NCI-H510A treated with DMSO at 0.1 percent for 48 hours (cell line): ENCODE measurements at regions not wholly inside any gene's neighbourhood (a gene's known extent, or its start where the extent isn't known, plus 50 kb on each side); places are given as distances from the start of the nearest gene placed in this dataset.

Source experiments
- DNase-seq: peaks from one replicate; lab custom pipeline; 2025; lab: John Stamatoyannopoulos, UW

DNA sequence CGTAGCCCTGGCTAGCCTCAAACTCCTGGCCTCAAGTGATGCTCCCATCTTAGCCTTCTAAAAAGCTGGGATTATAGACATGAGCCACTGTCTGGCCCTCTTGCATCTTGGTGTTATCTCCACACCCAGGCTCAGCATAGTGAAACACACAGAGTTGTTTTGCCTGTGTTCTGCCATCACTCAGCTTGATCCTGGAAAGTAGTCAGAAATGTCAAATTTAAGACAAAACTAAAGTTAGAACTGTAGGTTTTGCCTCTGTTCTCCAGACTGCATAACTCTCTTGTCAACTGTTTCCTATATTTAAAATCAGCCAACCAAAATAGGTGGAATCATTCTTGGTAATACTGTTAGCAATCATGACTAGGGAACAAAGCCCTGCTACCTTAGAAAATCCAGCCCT lies 72.1 kb upstream of the GULP1 start:
- no peak for DNase-seq

DNA sequence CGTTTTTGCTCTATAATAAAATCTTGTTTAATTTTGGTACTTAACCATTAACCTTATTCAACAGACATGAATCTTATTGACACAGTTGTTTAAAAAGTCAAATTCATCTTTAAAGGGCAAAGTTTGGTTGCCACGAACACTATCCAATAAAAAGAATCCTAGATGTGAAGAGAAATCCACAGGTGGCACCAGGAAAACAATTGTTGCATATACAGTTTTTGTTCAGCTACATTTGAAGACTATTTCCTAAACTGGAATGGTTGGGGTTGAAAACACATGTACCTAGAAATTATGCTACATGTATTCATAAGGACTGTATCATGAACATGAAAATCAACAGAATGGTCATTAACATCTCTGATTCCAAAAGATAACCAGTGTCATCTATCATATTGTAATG lies 71.1 kb upstream of the GULP1 start:
- DNase-seq: no peak

DNA sequence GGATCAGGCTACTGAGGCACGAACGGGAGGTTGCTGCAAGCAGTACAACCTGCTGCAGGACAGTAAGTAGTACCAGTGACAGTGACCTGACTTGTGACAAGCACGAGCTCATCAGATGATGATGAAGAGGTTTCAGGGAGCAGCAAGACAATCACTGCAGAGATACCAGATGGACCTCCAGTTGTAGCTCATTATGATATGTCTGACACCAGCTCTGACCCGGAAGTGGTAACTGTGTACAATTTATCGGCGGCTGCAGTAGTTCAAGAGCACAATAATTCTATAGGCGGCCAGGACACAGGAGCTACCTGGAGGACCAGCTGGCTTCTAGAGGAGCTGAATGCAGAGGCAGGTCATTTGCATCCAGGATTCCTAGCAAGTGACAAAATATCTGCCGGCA lies 64.0 kb upstream of the GULP1 start:
- DNase-seq: no peak

DNA sequence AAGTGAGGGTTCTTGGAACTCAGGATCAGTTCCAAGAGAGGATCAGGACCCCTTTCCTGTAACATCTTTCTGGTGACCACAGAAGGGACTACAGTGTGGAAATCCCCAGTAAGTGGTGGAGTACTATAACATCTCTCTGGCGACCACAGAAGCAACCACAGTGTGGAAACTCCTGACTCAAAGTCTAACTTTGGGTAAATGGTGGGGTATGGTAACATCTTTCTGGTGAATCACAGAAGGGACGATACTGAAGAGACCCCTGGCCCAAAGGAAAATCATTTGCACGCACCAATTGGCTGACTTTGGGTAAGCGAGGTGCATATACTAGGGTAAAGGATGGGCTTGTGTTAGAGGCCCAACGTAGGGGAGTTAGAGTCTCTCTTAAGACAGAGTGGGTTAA lies 56.3 kb upstream of the GULP1 start:
- no peak for DNase-seq

DNA sequence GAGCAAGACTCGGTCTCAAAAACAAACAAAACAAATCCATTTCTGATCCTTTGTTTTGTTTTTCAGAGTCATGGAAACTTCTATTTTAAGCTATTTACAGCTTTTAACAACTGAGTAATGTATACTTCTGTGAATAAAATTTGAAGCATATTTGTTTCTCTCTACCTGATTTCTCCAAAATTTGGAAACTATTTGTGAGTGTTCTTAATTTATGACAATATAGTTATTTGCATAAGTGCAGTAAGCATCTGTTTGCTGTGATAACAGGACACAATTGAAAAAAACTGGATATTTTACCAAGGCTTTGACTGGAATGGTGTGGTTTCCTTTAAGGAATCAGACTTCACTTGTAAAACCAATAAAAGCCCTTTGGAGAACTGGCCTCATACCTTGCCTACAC lies 53.3 kb upstream of the GULP1 start:
- no peak for DNase-seq
